AG08395 (cell line): ENCODE measurements at regions not wholly inside any gene's neighbourhood (a gene's known extent, or its start where the extent isn't known, plus 50 kb on each side); places are given as distances from the start of the nearest gene placed in this dataset.
"Not testable (repeated sequence)": the region's sequence is repeated elsewhere in the genome, so short reads cannot be mapped to it uniquely, and the experiment has no call there.

Experiments
- DNase-seq: peaks from one replicate; pipeline ENCODE4 v3.0.0; 2012; ENCODE audit warnings: mixed read lengths, low spot score

DNA sequence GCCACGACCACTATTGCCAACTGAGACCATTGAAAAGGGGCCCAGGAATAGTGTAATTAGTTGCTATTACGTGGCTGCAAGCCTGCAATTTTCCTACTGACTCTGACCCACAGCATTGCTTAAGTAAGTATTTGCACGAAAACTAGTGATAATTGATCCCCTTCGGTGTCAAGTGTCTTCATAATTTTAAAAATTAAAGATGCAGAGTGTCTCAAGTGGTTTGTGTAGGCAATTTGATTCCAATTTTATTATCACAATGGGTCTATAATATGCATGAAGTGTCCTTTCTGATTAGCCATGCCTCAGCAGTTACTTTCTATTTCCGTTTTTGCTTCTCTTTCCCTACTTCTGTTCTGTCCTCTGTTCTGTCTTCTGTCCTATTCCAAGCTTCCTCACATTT, 259.2 kb downstream of the C3orf38 start:
- DNase-seq = no peak

DNA sequence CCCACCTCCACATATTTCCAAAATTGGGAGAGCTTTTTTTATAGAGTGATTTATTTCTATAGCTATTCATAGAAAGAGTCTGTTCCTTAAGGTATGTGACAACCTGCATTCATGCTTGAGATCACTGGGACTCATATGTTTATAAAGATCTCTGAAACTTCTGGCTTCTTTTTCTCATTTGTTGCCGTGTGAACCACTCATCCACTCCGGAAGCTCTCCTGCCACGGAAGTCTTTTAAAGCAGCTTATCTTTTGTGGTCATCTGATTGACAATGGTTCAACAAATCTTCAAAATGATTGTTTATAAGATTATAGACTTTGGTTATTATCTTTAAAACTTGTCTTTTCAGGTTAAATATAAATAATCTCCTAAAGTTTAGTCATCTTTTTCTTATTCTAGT, 260.5 kb downstream of the C3orf38 start:
- DNase-seq = no peak

DNA sequence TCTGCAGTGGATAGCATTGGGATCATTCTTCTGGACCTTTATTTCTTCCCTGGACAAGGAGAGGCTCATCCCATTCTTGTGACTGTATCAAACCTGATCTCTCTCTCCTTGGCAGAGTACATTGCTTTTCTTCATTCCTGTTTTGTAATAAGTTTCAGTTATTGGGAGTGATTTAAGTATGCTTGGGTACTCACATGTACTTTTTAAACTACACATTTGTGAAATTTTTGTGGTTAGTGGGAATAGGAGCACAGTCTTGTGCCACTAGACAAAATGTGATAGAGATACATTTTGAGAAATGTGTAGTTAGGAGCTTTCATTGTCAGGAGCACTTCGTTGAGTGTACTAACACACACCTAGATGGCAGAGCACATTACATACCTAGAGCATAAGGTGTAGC, 262.6 kb downstream of the C3orf38 start:
- no peak for DNase-seq

DNA sequence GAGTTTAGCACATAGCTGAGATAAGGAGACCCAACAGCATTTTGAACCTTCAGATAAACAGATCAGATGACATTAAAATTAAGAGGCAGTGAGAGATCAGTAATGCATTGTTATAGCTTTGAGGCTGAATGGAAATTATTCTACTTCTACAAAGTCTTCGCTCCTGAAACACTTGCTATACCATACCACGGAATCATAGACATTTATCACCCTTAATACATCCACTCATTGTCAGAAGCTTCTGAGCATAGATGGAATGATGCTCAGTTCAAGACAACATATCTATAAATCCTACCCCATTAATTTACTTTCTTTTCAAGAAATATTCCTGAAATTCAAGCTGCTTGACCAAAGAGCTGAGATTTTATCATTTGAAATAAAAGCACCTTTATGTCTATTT, 266.7 kb downstream of the C3orf38 start:
- no peak for DNase-seq

DNA sequence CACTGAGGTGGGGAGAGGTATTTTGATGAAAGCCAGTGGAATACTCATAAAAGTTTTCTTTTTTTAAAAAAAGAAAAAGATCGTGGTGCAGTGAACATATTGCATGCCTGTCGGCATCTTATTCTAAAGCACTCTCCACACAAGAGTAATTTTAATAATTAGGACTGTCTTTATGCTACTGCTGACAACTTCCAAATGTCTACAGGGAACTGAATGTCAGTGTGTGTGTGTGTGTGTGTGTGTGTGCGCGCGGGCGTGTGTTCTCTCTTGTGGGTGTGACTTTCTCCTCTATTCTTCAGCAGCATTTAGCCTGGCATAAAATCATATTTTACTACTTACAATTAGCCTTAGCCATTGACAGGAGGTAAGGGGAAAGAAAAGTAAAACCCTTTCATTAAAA, 268.5 kb downstream of the C3orf38 start:
- no peak for DNase-seq

DNA sequence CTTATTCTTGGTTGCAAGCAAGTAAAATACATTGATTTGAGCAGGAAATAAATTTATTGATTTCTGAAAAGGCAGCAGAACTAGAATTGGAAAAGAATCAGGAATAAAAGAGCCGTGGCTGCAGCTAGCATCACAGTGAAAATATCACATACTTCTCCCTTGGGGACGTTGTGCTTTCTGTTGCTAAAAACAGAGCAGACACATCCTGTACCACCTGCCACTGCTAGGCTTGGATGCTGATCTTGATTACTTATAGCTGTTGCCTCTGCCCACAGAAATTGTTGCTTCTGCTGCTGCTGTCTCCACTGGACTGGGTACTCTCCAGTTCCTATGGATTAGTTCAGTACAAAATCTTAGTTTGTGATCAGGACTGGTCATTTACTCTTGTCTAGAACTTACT, 283.8 kb downstream of the C3orf38 start:
- DNase-seq = no peak

DNA sequence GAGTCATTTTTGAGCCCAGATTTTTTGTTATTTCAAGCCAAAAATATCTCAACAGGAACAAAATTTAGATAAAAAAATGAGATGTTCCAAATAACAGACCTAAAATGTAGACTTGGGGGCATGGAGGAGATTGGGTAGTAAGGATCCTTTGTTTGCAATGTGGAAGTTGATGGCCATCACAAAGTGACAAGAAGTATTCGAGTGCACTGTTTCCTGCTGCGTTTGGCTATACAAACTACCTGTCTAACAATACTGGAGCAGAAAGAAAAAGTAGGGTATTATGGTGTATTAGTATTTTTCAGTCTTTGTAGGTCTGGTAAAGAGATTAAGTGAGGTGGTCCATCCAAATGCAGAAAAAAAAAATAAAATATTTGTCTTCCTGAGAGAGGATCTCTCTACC, 284.2 kb downstream of the C3orf38 start:
- no peak for DNase-seq

DNA sequence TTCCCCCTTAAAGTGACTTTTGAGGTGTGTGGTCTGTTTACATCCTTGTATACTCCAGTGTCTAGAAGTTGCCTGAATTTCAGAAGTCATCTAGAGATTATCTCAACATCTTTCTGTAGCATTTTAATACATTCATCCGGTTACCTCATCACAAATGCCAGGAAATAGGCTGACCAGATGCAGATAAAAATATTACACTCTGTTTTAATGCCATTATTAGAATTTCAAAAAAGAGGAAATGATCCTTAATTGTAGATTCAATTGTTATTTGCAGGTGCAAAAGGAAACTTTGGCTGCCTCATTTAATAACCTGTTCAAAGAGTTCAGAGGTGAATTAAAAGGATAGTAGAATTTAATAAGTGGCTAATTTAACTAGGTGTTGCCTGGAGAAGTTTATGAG, 290.9 kb downstream of the C3orf38 start:
- DNase-seq = no peak

DNA sequence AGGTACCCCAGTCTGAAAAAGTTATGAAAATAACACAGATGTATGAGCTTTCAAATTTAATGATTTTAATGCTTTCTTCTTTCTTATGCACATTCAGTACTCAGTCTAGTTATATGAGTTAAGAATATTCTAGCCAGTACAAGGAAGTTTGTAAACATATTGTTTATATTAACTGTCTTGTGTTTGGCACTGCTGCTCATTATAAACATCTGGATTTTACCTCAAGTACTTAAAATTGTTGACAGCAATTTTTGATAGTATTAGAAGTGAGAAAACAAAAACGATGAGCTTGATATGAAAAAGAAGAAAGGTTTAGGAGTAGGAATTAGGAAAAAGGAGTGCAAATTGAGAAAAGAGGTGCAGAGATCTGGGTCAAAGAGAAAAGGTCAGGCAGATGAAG, 293.3 kb downstream of the C3orf38 start:
- DNase-seq = no peak

DNA sequence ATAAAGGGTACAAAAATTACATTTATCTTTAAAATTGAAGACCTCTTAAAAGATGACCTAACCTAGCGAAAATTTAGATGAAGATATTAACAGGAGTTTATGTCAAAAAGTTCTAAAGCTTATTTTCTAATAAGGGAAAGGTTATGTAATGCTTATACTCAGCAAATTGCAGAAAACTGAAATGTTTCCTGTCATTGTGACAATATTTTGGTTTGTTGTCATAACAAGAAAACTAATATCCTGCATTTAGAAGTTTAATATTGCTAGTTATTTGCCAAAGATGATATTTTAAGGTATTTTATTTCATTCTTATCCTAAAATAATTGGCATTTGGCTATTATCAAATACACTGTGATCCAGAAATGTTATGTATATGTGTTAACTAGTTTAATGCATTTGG, 294.5 kb downstream of the C3orf38 start:
- no peak for DNase-seq

DNA sequence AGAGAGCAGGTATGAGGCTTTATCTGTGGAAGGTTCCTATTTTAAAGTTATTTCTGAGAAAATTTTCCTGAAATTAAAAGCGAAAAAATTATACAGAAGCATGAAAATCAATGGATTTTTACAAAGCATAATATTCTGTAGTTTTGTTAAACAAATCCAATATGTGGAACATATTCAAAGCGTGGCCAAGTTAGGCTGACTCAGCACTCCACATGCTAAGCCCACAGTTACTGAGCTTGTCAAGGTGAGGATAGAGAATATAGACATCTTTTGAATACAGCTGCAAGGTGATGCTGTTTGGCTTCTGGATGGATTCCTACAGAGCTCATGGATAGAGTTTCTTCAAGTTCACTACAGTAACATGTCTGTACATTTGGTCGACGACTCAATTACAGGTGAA, 302.5 kb downstream of the C3orf38 start:
- no peak for DNase-seq

DNA sequence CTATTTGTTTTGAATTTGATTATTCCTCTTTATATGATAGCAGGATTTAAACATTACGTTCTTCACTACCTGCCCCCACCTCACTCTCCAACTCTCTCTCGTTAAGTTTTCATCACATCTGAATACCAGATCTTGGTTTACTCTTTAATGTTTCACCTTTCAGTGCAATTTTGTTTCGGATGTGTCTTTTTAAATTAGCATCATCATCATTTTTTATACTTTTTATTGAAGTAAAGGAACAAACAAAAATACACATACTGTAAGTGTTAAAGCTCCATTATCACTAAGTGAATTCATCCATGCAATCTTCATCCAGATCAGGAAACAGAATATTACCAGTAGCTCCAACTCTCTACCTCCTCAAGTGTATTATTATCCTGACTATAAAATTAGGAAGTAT, 310.6 kb downstream of the C3orf38 start:
- no peak for DNase-seq

DNA sequence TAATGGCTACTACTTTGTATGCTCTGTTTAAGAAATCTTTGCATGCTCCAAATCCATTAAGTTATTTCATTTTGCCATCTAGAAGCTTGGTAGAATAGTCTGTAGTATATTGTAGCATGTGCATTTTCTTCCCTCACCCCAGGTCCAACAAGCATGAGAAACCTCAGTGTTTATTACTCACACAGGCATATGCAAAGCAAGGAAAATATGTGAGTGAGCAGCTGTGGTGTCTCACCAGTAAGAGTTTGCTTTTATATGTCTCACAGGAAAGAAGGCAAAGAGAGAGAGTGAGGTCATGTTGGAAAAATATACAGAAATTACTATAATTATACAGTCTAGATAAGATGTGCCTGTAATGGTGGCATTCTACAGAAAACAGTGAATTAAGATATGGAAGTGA, 312.5 kb downstream of the C3orf38 start:
- no peak for DNase-seq

DNA sequence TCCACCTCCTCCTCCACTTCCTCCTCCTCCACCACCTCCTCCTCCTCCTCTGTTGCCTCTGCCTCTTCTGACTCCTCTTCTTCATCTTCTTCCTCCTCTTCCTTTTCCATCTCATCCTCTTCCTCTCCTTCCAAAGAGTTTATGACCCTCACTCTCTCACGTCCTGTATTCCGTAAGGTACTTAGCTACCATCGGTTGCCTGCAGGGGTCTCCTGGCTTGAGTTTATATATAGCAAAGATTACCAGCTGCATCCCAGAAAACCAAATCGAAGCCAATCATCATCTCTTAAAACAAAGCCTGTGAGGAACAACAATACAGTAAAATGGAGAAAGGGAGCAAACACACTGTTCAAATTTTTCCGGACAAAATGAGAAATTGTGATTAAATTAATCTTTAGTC, 317.4 kb downstream of the C3orf38 start:
- DNase-seq = no peak

DNA sequence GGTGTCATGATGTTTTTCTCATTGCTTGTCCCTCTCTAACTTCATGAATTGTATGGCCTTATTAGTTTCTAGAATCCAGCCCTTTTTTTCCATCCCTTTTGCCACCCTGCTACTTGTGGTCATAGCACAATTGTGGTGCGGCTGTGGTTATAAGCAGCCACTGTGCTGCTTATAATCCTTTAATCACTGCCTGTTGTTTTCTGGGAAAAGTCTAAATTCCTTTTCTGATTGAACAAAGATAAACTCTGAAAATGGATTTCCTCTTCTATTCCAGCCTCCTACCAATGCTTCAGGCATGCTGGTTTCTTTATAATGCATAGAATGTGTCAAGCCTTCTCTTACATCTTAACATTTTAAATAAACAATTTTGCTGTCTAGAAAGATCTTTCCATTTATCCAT, 319.5 kb downstream of the C3orf38 start:
- DNase-seq = no peak

DNA sequence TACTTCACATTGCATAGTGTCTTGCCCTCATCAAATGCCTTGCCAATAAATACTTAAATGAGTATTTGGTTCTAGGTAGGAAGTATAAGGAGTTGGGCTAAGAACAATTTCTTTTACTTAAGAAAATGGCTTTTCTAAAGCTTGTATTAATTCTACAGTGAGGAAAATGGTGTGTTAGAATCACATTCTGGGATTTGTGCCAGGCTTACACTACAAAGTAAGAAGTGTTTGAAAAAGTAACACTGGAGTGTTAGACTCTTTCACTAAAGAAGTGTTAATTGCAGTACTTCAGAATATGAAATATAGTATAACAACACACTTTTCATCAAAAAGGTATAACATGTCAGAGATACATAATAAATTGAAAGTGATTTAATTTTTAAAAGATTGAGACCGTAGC, 328.7 kb downstream of the C3orf38 start:
- no peak for DNase-seq

DNA sequence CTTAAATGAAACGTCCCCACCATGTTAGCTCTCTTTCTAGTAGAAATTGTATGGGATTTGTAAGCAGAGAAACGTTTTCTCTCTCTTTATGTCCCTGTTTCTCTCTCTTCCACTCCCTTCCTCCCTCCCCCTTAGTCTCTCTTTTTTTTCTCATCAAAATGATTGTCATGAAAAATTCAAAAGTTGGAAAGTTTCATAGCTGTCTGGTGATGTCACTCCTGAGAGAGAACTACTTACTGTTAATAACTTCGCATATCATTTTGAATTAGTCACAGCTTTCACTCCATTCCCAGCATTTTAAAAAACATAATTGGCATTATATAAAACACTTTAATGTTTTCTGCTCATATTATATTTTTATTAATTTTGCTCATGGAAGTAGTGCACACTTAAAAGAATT, 331.1 kb downstream of the C3orf38 start:
- DNase-seq = no peak

DNA sequence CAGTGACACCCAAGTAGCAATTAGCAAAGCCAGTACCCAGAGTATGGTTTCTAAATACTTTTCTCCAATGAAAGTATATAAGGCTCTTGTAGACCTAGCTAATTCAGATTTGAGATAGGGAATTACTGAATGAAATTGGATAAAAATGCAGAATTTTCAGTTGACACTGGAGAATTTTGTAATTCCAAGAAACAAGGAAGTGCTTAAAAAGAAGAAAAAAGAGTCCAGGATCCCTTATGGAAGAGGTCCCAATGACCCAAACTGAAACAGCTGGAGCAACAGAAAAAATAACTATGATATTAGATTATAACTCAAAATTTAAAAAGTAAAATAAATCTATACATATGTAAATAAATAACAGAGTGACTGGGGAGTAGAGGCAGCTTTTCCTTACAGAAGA, 335.2 kb downstream of the C3orf38 start:
- DNase-seq = no peak

DNA sequence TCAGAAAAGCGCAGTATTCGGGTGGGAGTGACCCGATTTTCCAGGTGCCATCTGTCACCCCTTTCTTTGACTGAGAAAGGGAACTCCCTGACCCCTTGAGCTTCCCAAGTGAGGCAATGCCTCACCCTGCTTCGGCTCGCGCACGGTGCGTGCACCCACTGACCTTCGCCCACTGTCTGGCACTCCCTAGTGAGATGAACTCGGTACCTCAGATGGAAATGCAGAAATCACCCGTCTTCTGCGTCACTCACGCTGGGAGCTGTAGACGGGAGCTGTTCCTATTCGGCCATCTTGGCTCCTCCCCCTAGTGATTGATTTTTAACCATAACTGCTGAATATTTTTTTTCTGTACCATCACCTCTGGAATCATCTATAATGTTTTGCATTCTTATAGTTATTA, 359.1 kb downstream of the C3orf38 start:
- DNase-seq = not testable (repeated sequence)

DNA sequence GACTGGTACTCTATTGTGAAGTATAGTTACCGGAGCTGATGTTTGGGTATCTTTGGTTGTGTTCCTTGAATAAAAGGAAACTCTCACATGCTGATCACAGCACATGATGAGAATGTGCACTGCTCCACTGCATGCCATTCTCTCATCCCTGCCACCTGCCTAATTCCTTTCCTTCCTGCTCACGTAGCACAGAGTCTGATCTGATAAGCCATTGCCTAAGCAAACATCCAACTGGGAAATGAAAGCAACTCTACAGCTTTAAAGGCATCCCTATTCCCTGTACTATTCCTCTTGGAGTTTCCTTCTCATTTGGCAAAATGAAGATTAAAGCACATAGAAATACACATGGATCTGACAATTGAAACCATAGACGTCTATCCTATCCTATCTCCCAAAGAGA, 359.8 kb downstream of the C3orf38 start:
- DNase-seq = no peak

DNA sequence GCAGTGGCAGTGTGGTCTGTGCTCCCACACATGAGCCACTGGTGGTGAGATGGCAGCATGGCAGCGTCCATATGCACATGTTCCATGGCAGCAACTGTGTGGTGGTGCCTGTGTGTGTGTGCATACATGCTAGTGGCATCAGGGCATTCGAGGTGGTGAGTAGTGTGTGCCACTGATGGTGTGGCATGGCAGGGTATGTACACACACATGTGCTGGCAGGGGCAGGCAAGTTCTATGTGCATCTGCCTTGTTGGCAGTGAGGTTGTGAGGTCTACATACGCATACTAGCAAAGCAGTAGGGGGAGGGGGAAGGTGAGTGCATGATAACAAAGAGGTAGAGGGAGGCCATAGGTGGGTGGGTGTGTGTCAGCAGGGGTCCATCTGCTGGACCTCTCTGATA, 378.7 kb downstream of the C3orf38 start:
- DNase-seq = no peak

DNA sequence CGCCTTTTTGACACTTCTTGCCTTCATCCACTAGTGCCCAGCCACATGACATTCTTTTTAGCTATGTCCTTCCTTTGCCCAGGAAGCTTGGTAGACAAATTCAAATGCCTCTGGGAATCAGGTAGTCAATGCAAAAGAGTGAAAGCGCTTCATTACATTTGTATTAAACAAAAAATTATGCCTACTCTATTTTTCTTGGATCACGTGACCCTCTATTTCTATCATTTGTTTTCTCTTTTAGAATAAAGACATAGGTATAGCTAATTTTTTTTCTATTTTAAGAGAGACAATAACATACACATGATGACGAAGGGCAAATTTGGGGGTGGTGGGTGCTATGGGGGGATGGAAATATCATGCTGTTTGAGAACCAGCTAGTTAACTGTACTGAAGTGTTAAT, 384.8 kb downstream of the C3orf38 start:
- no peak for DNase-seq

DNA sequence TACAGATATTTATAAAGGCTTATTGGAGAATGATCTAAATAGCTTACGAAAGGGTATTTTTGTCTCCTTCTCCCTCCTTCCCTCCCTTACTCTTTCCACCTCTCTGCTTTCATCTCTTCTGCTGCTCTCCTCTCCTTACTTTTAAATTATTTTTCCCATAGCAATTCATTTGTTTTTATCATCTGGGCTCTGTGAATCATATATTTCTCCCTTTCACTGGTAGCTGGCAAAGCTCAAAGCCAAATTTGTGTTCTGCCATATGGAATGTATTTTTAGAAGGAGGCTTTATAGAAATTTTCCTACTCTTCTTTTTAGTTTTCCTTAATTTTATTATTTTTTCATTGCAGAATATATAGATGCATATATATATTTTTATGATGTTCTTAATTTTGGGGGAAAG, 385.8 kb downstream of the C3orf38 start:
- no peak for DNase-seq

DNA sequence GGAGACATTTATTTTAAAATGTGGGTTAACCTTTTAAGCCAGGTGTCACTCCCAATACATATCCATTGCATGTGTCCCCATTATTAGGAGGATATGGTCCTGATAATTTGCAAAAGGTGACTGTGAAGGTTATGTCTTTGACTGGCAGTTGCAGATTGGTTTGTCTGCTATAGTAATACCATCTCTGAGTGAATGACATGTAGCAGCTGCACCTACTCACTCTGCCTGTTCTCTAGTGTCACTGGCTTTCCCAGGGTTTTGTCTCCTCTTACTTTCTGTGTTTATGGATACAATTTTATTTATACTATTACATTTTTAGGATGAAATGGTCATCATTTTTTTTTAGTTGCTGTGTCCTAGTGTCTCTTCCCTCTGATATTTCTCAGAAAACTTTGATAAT, 393.2 kb downstream of the C3orf38 start:
- no peak for DNase-seq

DNA sequence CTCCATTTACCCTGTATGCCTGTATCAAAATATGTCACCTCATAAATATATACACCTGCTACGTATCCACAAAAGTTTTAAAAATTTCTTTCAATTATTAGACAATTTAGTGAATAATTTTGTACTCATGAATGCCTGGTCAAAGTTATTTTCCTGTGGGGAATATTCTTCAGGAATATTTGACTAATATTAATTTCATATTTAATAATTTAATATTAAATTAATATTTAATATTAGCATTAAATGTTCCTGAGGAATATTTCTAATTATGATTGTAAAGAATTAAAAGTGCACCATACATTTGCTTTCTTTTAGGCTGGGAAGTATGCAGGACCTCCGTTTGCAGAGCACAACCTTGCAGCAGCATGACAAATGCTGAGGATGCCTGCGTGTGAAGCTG, 422.7 kb downstream of the C3orf38 start:
- no peak for DNase-seq
